SH-SY5Y (cell line): ENCODE measurements at regions not wholly inside any gene's neighbourhood (a gene's known extent, or its start where the extent isn't known, plus 50 kb on each side); places are given as distances from the start of the nearest gene placed in this dataset.

Experiments used
- GATA2 ChIP-seq: IDR thresholded peaks from 2 replicates; pipeline ENCODE4 v1.6.1; 2011; ENCODE audit warnings: mild to moderate bottlenecking, low read depth, low read length
- GATA3 ChIP-seq: IDR thresholded peaks from 2 replicates; pipeline ENCODE4 v1.6.1; 2011; ENCODE audit warnings: low read depth, mild to moderate bottlenecking, low read length, moderate library complexity

DNA sequence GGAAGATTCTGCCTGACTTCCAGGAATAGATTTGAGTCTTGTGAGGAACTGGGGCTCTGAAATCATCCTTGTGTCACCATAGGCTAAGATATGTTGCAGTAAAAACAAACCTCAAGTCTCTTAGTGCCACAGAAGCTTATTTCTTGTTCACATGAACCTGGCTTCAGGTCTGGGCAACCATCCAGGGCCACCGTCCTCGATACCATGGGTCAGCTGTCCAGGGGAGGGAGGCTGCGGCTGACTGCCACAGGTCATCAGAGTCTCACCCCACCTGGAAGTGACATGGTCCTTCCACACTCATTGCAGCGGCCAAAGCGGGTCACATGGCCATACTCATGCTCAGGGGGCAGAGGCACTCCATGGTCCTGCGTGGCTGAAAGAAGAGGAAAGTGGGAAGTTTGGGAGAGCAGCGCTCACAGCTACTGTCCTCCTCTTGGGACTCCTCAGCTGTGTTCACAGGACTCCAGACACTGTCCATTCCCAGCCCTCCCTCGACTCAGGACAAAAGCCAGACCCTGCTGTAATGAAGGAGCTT, 284.5 kb downstream of the CBLN1 start:
- no peak for TF ChIP-seq GATA2
- no peak for TF ChIP-seq GATA3

DNA sequence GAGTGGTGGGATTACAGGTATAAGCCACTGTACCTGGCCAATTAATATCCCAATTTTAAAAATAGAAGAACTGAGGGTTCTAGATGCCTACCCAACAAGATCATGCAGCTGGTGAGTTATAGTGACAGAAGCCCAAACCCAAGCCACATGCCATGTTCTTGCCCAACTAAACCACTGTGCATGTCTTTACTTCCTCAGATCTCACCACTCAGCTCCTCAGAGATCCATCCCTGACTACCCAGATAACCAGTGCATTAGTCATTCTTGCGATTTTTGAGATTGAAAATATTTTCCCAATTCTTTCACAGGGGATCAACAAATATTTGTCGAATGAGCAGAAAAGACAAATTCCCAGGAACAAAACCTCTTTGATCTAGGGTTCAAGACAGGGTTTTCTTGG, 303.1 kb downstream of the CBLN1 start:
- TF ChIP-seq GATA2, result no peak
- TF ChIP-seq GATA3, result no peak

DNA sequence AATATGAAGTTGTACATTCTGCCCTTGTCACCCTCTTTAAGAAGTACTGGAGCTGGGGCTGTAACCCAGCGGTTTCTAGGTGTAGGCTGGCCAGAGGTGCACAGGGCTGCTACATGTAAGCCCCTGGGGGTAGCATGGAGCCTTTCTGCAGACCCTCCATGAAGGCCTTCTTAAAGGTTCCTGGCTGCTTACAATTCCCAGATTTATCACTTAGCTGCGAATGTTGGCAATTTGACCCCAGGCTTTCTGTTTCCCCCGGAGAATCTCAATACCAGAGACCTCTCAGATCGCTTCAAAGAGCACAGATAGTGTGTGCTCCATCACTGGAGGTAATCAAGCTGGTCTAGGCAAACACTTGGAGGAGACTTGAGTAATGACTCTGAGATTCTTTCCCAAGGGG, 309.4 kb downstream of the CBLN1 start:
- TF ChIP-seq GATA3 (no peak), GATA2 (no peak)

DNA sequence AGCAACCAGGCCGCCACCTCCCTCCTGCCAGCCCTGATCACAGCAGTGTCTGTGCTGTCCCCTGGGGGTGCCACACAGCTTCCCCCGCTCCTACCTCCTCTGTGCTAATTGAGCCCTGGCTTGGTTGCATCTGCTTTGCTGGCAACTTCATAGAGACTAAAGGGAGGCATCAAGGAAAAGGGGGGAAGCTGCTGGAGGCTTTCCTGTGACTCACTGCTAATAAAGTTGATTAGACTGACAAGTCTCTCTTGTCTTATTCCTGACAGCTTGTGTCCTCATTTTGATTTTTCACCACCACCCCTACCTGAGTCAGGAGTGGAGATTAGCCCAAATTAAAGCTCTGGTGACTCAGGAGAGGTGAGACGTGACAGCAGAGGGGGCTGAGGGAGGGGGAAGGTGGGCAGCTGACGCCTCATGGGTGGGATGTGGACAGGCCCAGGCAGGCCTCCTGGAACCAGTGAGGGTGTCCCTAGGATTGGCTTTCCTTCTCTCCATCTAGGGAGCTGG, 310.0 kb downstream of the CBLN1 start:
- TF ChIP-seq GATA3 (no peak), GATA2 (no peak)

DNA sequence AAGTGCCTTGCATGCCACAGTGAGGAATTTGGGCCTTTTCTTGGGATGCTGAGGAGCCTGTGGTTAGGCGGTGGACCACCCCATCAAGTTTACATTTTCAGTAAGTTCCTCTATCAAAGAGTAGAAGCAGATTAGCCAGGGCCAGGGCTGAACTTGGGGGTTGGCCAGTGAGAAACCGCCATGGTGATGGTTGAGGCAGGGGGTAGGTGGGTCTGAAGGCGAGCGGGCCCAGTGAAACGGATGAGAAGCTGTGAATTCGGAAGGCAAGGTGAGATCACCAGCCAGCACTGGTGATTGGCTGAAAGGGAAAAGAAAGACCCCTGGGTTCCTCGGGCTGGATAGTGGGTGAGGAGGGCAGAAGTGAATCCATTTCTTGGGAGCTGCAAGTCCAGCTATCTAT, 311.4 kb downstream of the CBLN1 start:
- no peak for TF ChIP-seq GATA2
- TF ChIP-seq GATA3, result no peak

DNA sequence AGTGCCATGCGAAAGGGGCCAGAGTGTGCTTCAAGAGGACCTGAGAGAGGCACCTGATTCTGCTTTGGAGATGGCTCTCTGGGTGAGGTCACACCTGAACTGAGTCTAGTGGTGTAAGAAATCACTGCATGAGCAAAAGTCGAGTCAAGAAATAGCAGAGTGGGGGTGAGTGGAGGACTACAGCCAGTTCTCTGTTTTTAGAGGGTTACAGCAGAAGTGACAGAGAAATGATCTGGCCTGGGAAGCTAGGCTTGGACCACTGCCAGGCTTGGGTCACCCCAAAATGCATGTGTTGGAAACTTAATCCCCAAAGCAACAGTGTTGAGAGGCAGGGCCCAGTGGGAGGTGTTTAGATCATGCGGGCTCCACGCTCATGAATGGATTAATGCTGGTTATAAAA, 312.0 kb downstream of the CBLN1 start:
- TF ChIP-seq GATA3 (no peak), GATA2 (no peak)

DNA sequence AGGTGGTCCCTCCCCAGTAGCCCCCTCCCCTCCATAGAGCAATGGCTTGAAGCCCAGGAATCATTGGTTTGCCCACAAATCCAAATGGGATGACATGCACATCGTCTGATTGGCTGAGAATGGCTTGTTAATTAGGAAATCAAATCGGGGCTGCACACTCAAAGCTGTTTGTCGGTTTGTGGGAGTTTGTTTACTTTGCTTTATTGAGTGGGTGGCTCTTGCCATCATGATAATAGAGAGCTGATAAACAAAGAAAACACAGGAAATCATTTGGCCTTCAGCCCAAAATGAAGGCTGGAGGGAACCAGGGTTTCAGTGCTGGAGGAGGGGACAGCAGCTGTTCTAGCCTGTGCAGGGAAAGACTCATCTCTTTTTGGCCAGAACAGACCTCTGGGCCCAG, 316.3 kb downstream of the CBLN1 start:
- TF ChIP-seq GATA2 (no peak), GATA3 (no peak)

DNA sequence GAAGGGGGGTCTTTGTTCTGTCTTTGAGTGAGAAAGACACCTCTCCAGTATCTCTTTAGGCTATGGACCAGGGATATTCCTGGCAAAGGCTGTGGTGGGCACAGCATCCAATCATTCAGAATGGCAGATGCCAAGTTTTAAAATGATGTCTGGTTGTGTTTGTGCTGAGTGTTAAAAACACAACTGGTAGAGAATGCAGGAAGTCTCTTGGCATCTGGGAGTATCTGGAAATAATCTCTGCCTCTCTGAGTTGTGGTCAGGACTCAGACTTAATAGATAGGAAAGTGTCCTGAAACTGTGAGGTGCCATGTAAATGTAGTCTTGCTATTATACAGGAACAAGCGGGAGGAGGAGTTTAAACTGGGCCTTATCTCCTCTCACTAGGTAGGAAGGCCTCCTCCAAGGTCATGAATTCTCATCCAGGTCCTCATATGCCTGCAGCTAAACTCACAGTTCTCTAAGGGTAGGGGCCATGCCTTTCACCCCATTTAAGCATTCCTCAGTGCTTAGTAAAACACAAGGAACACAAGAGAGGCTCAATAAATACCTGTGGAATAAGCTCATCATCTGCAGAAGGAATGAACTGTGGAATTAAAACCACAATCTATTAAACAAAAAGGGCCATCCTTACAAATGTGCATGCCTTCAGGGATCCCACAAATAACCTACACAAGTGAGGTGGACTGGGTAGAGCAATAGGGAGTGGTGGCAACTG, 317.6 kb downstream of the CBLN1 start:
- TF ChIP-seq GATA3 (no peak), GATA2 (no peak)

DNA sequence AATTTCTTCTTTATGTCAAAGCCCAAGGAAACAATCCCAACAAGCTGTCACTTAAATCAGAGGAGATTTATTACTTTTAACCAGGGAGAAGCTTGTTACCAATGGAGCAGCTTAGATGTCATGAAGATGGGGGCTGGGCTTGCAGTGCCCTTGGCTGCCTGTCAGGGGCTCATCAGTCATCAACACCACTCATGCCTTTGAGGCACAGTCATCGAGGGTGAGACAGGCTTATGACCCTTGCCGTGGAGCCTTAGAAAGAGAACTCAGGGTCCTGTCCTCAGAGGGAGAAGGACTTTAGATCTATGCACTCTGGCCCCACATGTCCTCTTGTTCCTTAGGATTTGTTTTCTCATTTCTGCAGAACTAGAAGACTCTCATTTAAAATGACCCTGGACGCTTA, 318.3 kb downstream of the CBLN1 start:
- TF ChIP-seq GATA3, result no peak
- no peak for TF ChIP-seq GATA2

DNA sequence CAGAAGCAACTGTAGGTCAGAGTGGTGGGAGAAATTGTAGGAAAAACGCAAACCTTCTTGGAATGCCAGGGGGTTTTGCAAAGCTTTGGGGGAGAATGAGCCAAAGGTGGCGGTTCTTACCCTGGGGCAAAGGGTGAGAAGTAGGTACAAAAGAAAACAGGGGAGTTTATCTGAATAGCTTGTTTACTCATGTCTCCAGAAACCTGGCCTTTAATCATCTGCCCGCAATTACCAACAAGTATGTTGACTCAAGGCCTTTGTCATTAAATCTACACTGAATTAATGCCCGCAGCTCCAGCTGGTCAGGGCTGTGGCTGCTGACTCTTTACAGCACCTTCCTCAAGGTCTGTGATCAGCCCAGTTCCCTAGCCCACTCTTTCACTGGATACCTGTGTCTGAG, 320.1 kb downstream of the CBLN1 start:
- TF ChIP-seq GATA2, result no peak
- no peak for TF ChIP-seq GATA3

DNA sequence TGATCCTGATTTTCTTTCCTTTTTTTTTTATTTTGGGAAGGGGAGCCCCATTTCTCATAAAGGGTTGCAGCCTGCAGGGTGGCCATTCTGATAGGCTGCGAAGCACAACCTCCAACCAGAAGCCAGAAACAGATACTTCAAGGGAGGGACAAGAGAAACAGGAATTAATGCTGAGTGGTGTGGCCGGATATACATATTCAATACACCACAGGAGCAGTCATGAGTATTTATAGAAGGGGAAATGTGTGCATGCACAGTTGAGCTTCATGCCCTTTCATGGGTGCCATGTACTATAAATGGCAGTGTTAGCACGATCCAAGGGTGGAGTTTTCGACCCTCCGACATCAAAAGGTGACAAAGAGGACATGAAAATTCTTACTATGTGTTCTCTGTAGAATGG, 320.8 kb downstream of the CBLN1 start:
- TF ChIP-seq GATA3 (no peak), GATA2 (no peak)

DNA sequence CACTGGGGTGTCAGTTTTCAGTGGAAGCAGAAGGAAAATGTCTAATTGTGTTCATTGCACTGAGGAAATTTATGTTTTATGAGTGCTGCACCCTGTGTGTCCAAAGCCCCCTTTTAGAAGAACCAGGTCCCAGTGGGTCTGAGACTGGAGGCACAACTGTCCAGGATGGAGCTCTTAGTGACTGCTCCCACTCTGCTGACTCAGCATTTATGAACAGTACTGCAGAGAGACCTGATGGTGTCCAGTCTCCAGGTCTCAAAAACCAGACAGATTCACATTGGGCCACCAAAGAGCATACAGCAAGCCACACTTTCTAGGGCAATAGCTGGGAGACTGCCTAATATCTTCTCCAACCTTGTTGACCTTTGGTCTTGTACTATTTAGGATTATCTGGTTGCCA, 321.9 kb downstream of the CBLN1 start:
- TF ChIP-seq GATA2 (no peak), GATA3 (no peak)

DNA sequence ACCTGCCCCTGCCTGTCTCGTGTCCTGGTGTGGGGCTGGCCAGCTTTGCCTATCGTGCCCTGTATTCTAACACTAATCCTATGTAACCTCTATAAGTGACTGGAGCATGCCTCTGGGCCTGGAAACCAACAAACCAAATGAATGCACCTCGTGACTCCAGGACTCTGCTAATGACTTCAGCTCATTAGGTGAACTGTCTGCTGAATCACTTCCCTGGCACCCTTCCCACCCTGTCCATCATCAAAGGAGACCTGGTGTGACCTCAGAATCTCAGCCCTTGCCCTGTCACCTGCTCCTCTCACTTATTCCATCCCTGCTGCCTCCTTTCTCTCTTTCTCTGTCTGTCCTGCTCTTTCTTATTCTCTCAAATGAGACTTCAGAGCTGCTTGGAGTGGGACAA, 322.4 kb downstream of the CBLN1 start:
- TF ChIP-seq GATA2 (no peak), GATA3 (no peak)

DNA sequence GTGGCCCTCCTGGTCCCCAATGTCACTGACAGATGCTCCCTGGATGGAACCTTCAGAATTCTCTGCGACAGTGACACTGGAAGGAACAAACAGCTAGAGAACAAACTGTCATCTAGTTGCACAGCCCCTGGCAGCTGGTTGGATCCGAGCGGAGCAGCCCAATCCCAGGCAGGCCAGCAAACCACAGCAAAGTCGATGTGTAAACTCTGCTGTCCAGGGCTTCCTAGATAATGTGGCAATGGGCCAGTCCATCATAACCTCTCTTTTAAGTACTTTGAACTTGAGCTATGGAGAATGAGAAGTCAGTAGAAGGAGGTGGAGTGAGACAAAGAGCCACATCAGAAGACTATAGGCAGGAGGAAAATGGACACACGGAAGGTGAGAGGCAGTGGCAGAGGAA, 323.0 kb downstream of the CBLN1 start:
- no peak for TF ChIP-seq GATA3
- TF ChIP-seq GATA2, result no peak

DNA sequence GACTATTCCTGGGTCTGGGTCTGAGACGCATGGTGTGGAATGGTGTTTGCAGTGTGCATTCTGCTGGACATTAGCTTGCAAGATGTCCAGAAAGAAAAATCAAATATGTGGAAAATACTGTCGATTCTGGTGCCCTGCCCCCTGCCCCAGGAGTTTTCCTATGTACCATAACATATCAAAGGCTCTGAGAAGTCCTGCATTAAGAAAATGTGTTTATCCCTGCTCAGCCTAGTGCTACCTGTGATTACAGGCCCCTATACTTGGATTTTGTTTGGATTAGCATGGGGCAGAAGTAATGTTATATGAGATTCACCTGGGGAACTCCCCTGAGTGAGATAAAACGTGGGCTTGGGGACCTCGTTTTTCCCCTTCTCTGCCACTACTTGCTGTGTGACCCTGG, 325.0 kb downstream of the CBLN1 start:
- no peak for TF ChIP-seq GATA2
- TF ChIP-seq GATA3, result no peak
